ENCODE measurements at regions not wholly inside any gene's neighbourhood (a gene's known extent, or its start where the extent isn't known, plus 50 kb on each side); places are given as distances from the start of the nearest gene placed in this dataset.

DNA sequence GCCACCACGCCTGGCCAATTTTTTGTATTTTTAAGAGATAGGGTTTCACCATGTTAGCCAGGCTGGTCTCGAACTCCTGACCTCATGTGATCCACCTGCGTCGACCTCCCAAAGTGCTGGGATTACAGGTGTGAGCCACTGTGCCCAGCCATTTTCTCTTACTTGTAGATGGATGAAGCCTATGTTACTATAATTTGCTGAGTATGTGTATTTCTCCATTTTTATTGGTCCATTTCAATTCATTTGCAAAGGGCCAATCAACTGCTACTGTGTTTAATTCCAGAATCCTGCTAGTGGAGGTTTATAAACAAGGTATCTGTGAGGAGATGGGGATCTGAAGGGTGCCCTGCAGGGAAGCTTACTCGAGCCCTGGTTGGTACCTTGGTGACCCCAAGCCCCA is 101.7 kb upstream of the MAX start:
- no peaks in the 10 kb centered on the region; a peak in 1 of 5 replicates for H3K27me3 ChIP-seq (ENCODE audit: control insufficient read depth in 1 of 2, insufficient read depth in 2 of 2, low read length in 2 of 2)
- intact Hi-C loops (cut with micrococcal nuclease; ENCODE audit: unreplicated experiment) (no loop called here), in situ Hi-C loops (cut with HindIII; ENCODE audit: extremely low pct_ligation_motif_present, low pct_unique_long_range_greater_than_20kb) (no loop called here)
- DNase-seq (ENCODE audit: low spot score) (no peak), ATAC-seq (no peak; the same call in 2 of the 3 replicates), FAIRE-seq (no peak)
- no peaks in the 10 kb centered on the region for H3K79me2 ChIP-seq (ENCODE audit: insufficient read depth, low read length)
- no peaks in the 10 kb centered on the region for H3K9me3 ChIP-seq (ENCODE audit: low read length)
- BruUV-seq (replicated peaks): no TSS peak
- ChIA-PET POLR2A (no interaction called here), CTCF (ENCODE audit: low intra/inter-chr PET ratio, low total read pairs) (no interaction called here)
- TF ChIP-seq MAFF (IDR thresholded peaks at IDR 0.05; ENCODE audit: low read depth, low read length): peak; percentile 79
- TF ChIP-seq MAFK (conservative IDR thresholded peaks at IDR 0.05 in 1 of 2, IDR thresholded peaks at IDR 0.05 in 1 of 2; ENCODE audit: low read length in 2 of 2): peak; percentile 82 to 84
- TF ChIP-seq, protein P1, sequence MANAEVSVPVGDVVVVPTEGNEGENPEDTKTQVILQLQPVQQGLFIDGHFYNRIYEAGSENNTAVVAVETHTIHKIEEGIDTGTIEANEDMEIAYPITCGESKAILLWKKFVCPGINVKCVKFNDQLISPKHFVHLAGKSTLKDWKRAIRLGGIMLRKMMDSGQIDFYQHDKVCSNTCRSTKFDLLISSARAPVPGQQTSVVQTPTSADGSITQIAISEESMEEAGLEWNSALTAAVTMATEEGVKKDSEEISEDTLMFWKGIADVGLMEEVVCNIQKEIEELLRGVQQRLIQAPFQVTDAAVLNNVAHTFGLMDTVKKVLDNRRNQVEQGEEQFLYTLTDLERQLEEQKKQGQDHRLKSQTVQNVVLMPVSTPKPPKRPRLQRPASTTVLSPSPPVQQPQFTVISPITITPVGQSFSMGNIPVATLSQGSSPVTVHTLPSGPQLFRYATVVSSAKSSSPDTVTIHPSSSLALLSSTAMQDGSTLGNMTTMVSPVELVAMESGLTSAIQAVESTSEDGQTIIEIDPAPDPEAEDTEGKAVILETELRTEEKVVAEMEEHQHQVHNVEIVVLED (CRISPR knock-in tag; IDR thresholded peaks at IDR 0.05; ENCODE audit: borderline replicate concordance): no peak
- no peak overlapping the region for H3K9ac ChIP-seq (ENCODE audit: insufficient read depth, low read depth, low read length)
- H2AFZ ChIP-seq (ENCODE audit: low read length): no peak overlapping the region
- no peaks in the 10 kb centered on the region for H4K20me1 ChIP-seq (ENCODE audit: insufficient read depth, low read length)
- H3K4me2 ChIP-seq (ENCODE audit: low read depth, low read length): peak overlapping the region; percentile 51; the same call in 1 of the 2 replicates
- no peak overlapping the region for H3K27ac ChIP-seq (ENCODE audit: extremely low read length, insufficient read depth, low read length)
- no peak overlapping the region for H3K4me3 ChIP-seq (replicated peaks in 1 of 3; ENCODE audit: insufficient read depth in 1 of 3, low read depth in 2 of 3, low read length in 3 of 3)
- H3K36me3 ChIP-seq (replicated peaks in 1 of 2; ENCODE audit: control insufficient read depth in 1 of 2, insufficient read depth in 2 of 2, low read length in 2 of 2): no peaks in the 10 kb centered on the region
- WGBS (ENCODE audit: low lambda C conversion rate): 43% methylated on average over 5 of the region's 5 CpGs
- H3K4me1 ChIP-seq (ENCODE audit: insufficient read depth, low read length): peaks cover 29% of the 10 kb centered on the region

DNA sequence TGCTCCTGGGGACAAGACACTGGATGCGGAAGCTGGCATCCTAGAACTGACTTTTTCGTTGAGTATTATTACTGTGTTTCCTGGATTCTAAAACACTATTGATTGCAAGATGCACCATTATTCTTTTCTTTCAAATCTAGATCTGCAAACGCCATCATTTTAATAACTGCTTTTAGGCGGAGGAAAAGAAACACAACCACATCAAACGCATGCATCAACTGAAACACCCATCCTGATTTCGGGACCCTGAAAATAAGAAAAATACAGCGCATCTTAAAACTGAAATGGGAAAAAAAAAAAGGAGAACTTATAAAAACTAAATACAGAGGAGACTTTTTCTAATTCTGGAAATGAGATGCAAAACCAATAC is 103.7 kb upstream of the MAX start:
- Histone ChIP-seq H3K9ac (ENCODE audit: insufficient read depth, low read depth, low read length) (no peak overlapping the region), H3K27ac (ENCODE audit: extremely low read length, insufficient read depth, low read length) (no peak overlapping the region), H3K36me3 (replicated peaks in 1 of 2; ENCODE audit: control insufficient read depth in 1 of 2, insufficient read depth in 2 of 2, low read length in 2 of 2) (no peaks in the 10 kb centered on the region), H4K20me1 (ENCODE audit: insufficient read depth, low read length) (no peaks in the 10 kb centered on the region), H3K27me3 (ENCODE audit: control insufficient read depth in 1 of 2, insufficient read depth in 2 of 2, low read length in 2 of 2) (no peaks in the 10 kb centered on the region; a peak in 1 of 5 replicates), H3K79me2 (ENCODE audit: insufficient read depth, low read length) (no peaks in the 10 kb centered on the region), H3K4me2 (ENCODE audit: low read depth, low read length) (no peak overlapping the region), H2AFZ (ENCODE audit: low read length) (no peak overlapping the region), H3K9me3 (ENCODE audit: low read length) (no peaks in the 10 kb centered on the region), H3K4me3 (replicated peaks in 1 of 3; ENCODE audit: insufficient read depth in 1 of 3, low read depth in 2 of 3, low read length in 3 of 3) (no peak overlapping the region), H3K4me1 (ENCODE audit: insufficient read depth, low read length) (peaks cover 40% of the 10 kb centered on the region)
- intact Hi-C loops (cut with micrococcal nuclease; ENCODE audit: unreplicated experiment) (no loop called here), in situ Hi-C loops (cut with HindIII; ENCODE audit: extremely low pct_ligation_motif_present, low pct_unique_long_range_greater_than_20kb) (no loop called here)
- CTCF ChIA-PET (ENCODE audit: low intra/inter-chr PET ratio, low total read pairs): no interaction called here
- no TSS peak for BruUV-seq (replicated peaks)
- FAIRE-seq: no peak
- 73% methylated on average over 7 of the region's 7 CpGs for WGBS (ENCODE audit: low lambda C conversion rate)
- no peak for DNase-seq (ENCODE audit: low spot score)
- no peak for ATAC-seq
- POLR2A ChIA-PET: no interaction called here
- TF ChIP-seq TOPORS (CRISPR knock-in tag; IDR thresholded peaks at IDR 0.05) (no peak), ZNF614 (CRISPR knock-in tag; IDR thresholded peaks at IDR 0.05; ENCODE audit: borderline replicate concordance) (no peak), MAF1 (CRISPR knock-in tag; IDR thresholded peaks at IDR 0.05; ENCODE audit: borderline replicate concordance) (no peak), HOXA3 (CRISPR knock-in tag; IDR thresholded peaks at IDR 0.05) (no peak)
- TF ChIP-seq, protein P2, sequence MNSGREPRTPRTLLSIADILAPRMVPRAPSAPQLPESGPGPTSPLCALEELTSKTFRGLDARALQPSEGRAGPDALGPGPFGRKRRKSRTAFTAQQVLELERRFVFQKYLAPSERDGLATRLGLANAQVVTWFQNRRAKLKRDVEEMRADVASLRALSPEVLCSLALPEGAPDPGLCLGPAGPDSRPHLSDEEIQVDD (CRISPR knock-in tag; IDR thresholded peaks at IDR 0.05; ENCODE audit: borderline replicate concordance): no peak
- TF ChIP-seq, protein P3, sequence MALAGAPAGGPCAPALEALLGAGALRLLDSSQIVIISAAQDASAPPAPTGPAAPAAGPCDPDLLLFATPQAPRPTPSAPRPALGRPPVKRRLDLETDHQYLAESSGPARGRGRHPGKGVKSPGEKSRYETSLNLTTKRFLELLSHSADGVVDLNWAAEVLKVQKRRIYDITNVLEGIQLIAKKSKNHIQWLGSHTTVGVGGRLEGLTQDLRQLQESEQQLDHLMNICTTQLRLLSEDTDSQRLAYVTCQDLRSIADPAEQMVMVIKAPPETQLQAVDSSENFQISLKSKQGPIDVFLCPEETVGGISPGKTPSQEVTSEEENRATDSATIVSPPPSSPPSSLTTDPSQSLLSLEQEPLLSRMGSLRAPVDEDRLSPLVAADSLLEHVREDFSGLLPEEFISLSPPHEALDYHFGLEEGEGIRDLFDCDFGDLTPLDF (CRISPR knock-in tag; IDR thresholded peaks at IDR 0.05): no peak
- TF ChIP-seq, protein P4, sequence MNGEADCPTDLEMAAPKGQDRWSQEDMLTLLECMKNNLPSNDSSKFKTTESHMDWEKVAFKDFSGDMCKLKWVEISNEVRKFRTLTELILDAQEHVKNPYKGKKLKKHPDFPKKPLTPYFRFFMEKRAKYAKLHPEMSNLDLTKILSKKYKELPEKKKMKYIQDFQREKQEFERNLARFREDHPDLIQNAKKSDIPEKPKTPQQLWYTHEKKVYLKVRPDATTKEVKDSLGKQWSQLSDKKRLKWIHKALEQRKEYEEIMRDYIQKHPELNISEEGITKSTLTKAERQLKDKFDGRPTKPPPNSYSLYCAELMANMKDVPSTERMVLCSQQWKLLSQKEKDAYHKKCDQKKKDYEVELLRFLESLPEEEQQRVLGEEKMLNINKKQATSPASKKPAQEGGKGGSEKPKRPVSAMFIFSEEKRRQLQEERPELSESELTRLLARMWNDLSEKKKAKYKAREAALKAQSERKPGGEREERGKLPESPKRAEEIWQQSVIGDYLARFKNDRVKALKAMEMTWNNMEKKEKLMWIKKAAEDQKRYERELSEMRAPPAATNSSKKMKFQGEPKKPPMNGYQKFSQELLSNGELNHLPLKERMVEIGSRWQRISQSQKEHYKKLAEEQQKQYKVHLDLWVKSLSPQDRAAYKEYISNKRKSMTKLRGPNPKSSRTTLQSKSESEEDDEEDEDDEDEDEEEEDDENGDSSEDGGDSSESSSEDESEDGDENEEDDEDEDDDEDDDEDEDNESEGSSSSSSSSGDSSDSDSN (CRISPR knock-in tag; IDR thresholded peaks at IDR 0.05): no peak
- TF ChIP-seq, protein P5, sequence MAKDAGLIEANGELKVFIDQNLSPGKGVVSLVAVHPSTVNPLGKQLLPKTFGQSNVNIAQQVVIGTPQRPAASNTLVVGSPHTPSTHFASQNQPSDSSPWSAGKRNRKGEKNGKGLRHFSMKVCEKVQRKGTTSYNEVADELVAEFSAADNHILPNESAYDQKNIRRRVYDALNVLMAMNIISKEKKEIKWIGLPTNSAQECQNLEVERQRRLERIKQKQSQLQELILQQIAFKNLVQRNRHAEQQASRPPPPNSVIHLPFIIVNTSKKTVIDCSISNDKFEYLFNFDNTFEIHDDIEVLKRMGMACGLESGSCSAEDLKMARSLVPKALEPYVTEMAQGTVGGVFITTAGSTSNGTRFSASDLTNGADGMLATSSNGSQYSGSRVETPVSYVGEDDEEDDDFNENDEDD (CRISPR knock-in tag; IDR thresholded peaks at IDR 0.05; ENCODE audit: borderline replicate concordance): no peak
